D721Med (cell line): ENCODE measurements at regions not wholly inside any gene's neighbourhood (a gene's known extent, or its start where the extent isn't known, plus 50 kb on each side); places are given as distances from the start of the nearest gene placed in this dataset.

Experiments
- DNase-seq: peaks from one replicate; pipeline ENCODE4 v3.0.0; 2011; ENCODE audit warnings: low spot score; ENCODE audit not compliant: insufficient read length
- FAIRE-seq: peaks from 2 replicates; lab custom pipeline; 2011; peaks lifted over from hg19 to GRCh38; lab: Jason Lieb, UNC
- TF ChIP-seq, protein P1 (sequence below): IDR thresholded peaks from 2 replicates; pipeline ENCODE4 v1.5.1; 2012; ENCODE audit warnings: mild to moderate bottlenecking, control low read depth; ENCODE audit not compliant: insufficient read depth; ENCODE audit errors: missing control alignments

DNA sequence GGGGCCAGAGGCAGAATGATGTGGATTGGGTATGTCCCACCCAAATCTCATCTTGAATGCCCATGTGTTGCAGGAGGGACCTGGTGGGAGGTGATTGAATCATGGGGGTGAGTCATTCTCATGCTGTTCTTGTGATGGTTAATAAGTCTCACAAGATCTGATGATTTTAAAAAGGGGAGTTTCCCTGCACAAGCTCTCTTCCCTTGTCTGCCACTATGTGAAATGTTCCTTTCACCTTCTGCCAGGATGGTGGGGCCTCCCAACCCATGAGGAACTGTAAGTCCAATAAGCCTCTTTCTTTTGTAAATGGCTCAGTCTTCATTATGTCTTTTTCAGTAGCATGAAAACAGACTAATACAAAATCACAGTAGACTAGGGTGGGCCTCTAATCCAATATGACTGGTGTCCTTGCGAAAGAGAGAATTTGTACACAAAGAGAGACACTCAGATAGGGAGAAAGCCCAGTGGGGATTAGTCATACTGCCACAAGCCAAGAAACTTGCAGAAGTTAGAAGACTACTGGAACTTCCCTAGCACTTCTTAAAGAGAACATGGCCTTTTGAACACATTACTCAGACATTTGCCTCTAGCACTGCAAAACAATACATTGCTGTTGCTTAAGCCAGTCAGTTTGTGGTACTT, 68.4 kb downstream of the ANXA1 start:
- FAIRE-seq (no peak), DNase-seq (no peak)
- TF ChIP-seq, protein P1, sequence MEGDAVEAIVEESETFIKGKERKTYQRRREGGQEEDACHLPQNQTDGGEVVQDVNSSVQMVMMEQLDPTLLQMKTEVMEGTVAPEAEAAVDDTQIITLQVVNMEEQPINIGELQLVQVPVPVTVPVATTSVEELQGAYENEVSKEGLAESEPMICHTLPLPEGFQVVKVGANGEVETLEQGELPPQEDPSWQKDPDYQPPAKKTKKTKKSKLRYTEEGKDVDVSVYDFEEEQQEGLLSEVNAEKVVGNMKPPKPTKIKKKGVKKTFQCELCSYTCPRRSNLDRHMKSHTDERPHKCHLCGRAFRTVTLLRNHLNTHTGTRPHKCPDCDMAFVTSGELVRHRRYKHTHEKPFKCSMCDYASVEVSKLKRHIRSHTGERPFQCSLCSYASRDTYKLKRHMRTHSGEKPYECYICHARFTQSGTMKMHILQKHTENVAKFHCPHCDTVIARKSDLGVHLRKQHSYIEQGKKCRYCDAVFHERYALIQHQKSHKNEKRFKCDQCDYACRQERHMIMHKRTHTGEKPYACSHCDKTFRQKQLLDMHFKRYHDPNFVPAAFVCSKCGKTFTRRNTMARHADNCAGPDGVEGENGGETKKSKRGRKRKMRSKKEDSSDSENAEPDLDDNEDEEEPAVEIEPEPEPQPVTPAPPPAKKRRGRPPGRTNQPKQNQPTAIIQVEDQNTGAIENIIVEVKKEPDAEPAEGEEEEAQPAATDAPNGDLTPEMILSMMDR = no peak

DNA sequence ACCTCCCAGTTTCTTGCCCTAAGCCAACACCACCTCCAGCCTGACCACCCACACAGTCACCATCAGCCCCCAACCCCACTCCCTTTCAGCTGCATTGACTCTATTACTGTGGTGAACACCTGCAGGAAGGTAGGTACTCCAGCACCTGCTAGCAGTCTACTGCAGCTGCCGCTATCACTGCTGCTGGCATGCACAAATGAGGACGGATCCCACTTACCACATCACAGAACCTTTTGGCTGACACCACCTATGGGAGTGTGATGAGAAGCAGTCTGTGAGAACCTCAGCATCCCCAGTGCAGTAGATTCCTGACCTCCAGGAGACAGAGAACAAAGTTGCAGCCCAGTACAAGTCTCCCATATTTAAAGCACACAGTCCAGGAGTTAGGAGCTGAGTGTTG, 71.9 kb downstream of the ANXA1 start:
- DNase-seq (no peak), FAIRE-seq (no peak)
- TF ChIP-seq, protein P1 = no peak

GRCh38 chr9:73229543-73229942, 77.9 kb downstream of the ANXA1 start:
- FAIRE-seq = no peak
- TF ChIP-seq, protein P1 = no peak

DNA sequence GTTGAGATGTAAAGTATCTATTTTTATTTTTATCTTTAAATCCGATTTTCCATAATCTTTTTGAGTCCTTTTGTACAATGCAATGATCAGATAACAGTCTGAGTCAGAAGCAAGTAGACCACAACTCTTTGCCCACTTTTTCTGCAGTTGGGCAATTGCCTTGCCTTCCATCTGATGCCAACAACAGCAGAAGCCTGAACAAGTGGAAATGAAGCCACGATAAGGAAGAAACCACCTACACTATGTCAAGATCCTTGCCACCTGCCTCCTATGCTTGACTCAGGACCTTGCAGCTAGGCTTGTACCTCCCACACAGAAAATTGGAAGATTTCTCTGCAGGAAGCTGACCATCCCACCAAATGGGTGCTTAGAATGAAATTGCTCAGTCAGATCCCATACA, 78.6 kb downstream of the ANXA1 start:
- DNase-seq (no peak), FAIRE-seq (no peak)
- TF ChIP-seq, protein P1 = no peak

More at GRCh38 chr9:73229543-73229942, 77.9 kb downstream of the ANXA1 start:
- no peak for DNase-seq

DNA sequence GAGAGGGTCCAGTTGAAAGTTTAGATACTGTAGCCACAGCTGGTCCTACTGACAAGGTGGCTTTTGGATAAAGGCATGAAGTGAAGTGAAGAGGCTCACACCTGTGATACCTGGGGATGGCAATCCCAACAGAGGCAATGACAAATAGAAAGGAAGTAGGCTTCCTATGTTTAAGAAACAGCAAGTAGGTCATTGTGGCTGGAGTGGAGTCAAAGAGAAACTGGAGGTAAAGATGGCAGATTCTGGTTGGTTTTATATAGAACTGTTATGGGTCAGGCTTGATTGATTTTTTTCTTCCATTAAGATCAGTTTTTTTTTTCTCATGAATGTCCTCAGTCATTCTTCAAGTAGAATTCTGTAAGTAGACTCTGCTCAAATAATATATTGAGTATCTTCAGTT, 79.5 kb downstream of the ANXA1 start:
- FAIRE-seq (no peak), DNase-seq (no peak)
- TF ChIP-seq, protein P1 = no peak

- no peak for FAIRE-seq
- TF ChIP-seq, protein P1 = no peak
- no peak for DNase-seq
Observed at GRCh38 chr9:73233359-73234007, 81.8 kb downstream of the ANXA1 start.

DNA sequence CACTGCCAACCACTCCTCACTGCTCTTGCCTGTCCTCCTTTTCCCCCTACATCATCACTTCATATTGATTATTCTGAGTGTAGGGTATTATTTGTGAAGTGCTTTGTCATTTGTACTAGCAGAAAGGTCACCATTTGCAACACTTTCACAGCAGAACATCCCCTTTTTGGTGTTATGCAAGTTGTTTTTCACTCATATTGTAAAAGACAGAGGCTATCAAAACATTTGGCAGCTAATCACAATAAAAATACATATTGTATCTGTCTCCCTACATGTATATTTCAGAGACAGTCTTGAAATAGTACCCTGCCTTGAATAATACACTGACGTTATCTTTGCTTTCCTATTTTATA, 82.3 kb downstream of the ANXA1 start:
- TF ChIP-seq, protein P1 = no peak
- DNase-seq (no peak), FAIRE-seq (no peak)
